SK-MEL-5 (cell line): ENCODE measurements at regions not wholly inside any gene's neighbourhood (a gene's known extent, or its start where the extent isn't known, plus 50 kb on each side); places are given as distances from the start of the nearest gene placed in this dataset.

Source experiments
- DNase-seq: peaks from one replicate; pipeline ENCODE4 v3.0.0-alpha.2; 2016; ENCODE audit warnings: low read depth, low spot score
- in situ Hi-C: cut with HindIII; loops from 2 replicates; pipeline ENCODE4 v1.10.0; 2016; ENCODE audit warnings: low sequenced_read_pairs, high pct_unique_total_duplicates, low pct_unique_long_range_greater_than_20kb

DNA sequence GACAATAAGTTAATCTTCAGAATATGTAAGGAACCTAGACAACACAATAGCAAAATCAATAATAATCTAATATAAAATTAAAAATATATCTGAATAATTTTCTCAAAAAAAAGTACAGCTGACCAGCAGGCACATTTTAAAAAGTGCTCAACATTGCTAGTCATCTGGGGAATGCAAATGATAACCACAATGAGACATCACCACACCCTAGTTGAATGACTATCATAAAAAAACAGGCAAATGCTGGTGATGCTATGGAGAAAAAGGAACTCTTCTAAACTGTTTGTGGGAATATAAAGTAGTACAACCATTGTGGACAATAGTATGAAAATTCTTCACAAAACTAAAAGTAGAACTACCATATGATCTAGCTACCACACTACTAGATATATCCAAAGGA is 956.9 kb upstream of the NDST4 start:
- no peak for DNase-seq
- in situ Hi-C loops: no loop called here

GRCh38 chr4:116066711-116067245 is 953.4 kb upstream of the NDST4 start:
- in situ Hi-C loops: no loop called here
- no peak for DNase-seq

GRCh38 chr4:116064331-116064730 is 950.9 kb upstream of the NDST4 start:
- in situ Hi-C loops: no loop called here
- no peak for DNase-seq

GRCh38 chr4:116059361-116059760 is 945.9 kb upstream of the NDST4 start:
- no peak for DNase-seq

DNA sequence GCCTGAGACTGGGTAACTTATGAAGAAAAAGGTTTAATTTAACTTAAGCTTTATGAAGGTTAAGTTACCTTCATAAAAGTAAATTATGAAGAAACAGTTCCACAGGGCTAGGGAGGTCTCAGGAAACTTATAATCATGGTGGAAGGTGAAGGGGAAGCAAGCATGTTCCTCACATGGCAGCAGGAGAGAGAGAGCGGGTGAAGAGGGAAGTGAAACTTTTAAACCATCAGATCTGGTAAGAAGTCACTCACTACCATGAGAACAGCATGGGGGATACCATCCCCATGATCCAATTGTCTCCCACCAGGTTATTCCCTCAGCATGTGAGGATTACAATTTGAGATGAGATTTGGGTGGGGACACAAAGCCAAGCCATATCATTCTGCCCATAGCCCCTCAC is 944.7 kb upstream of the NDST4 start:
- DNase-seq: no peak
- in situ Hi-C loops: no loop called here

More at GRCh38 chr4:116059361-116059760, 945.9 kb upstream of the NDST4 start:
- in situ Hi-C loops: no loop called here

- in situ Hi-C loops: no loop called here
- peak; percentile 19 for DNase-seq
These were observed 942.7 kb upstream of the NDST4 start for GRCh38 chr4:116055857-116056827.

GRCh38 chr4:116027311-116027710 is 913.9 kb upstream of the NDST4 start:
- peak; percentile 19 for DNase-seq
- in situ Hi-C loops: no loop called here

GRCh38 chr4:116024954-116025708 is 911.7 kb upstream of the NDST4 start:
- in situ Hi-C loops: no loop called here
- DNase-seq: no peak

- DNase-seq: no peak
- in situ Hi-C loops: no loop called here
These were observed 909.6 kb upstream of the NDST4 start for GRCh38 chr4:116023049-116023448.

GRCh38 chr4:116020141-116020722 is 906.8 kb upstream of the NDST4 start:
- no peak for DNase-seq

DNA sequence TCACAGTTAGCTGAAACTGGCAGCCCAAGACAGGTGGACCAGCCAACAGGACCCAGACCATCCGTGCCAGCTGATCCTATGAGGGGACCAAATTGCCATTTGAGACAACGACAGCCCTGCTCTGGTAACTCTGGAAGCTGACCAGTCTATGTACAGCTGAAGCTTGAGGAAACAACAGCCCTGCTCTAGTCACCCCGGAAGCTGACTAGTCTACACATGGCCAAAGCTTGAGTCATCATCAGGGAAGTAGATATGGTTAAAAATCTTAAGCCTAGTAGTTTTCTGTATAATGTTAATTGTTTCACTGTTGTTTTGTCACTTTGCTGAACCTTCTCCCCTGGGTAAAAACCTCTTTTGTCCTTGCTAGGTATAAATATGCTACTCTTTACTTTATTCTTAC is 905.4 kb upstream of the NDST4 start:
- in situ Hi-C loops: no loop called here
- DNase-seq: no peak

More at GRCh38 chr4:116020141-116020722, 906.8 kb upstream of the NDST4 start:
- in situ Hi-C loops: no loop called here

GRCh38 chr4:116016201-116016600 is 902.8 kb upstream of the NDST4 start:
- in situ Hi-C loops: no loop called here
- no peak for DNase-seq

- DNase-seq: no peak
- in situ Hi-C loops: no loop called here
These were observed 902.1 kb upstream of the NDST4 start for GRCh38 chr4:116015549-116015948.

- DNase-seq: no peak
- in situ Hi-C loops: no loop called here
These were observed 901.6 kb upstream of the NDST4 start for GRCh38 chr4:116015062-116015461.

- in situ Hi-C loops: no loop called here
- no peak for DNase-seq
These were observed 897.5 kb upstream of the NDST4 start for GRCh38 chr4:116010923-116011322.

- no peak for DNase-seq
- in situ Hi-C loops: no loop called here
These were observed 892.3 kb upstream of the NDST4 start for GRCh38 chr4:116005806-116006088.

GRCh38 chr4:116005037-116005805 is 891.8 kb upstream of the NDST4 start:
- in situ Hi-C loops: no loop called here
- no peak for DNase-seq

DNA sequence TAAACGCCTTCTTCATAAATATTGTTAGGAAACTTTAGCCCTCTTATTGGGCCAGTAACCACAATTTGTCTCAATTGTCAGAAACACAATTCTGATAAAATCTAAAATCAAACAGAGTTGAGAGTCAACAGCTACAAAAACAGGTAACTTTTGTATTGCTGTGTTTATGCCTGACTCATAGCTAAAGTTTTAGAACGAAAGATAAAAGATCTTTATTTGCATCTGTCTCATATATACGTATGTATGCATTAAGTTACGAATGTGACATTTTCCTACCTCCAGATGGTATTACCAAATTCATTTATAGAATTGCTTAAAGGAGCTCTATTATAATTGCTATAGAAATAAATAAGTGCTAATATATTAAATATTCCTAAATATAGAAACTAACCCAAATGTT is 887.9 kb upstream of the NDST4 start:
- DNase-seq: no peak
- in situ Hi-C loops: no loop called here
